DOHH2 (cell line): ENCODE measurements at regions not wholly inside any gene's neighbourhood (a gene's known extent, or its start where the extent isn't known, plus 50 kb on each side); places are given as distances from the start of the nearest gene placed in this dataset.

Experiments used
- EZH2phosphoT487 ChIP-seq: fragments of 200-600 bp; sonication (generic); IDR thresholded peaks from 2 replicates; pipeline ENCODE4 v1.6.1; 2017; ENCODE audit warnings: borderline replicate concordance, mild to moderate bottlenecking, antibody characterized with exemption, low read length, moderate library complexity, mixed read lengths
- TF ChIP-seq, protein P1 (sequence below): fragments of 200-600 bp; sonication (generic); IDR thresholded peaks from one replicate; pipeline ENCODE4 v1.5.1; 2014; ENCODE audit warnings: antibody characterized with exemption, mild to moderate bottlenecking, low read depth, low read length; ENCODE audit not compliant: poor library complexity, severe bottlenecking

DNA sequence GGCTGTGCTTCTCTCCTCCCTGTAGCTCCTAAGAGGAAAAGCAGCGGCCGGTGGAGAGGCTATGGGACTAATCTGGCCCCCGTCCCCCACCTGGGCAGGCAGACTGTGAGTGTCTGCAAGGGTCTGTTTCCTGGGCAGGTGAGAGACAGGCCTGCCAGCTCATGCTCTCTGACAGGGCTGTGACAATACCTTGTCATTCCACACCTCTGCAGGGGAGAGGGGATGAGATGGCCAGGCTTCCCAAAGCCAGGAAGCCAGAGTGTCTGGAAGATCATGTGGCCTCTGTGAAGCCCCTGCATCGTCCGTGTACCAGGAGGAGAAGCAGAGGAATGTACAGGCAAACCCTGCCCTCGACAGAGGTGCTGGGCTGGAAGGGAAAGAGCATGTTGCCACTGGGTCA, 142.5 kb upstream of the GATA6 start:
- TF ChIP-seq, protein P1, sequence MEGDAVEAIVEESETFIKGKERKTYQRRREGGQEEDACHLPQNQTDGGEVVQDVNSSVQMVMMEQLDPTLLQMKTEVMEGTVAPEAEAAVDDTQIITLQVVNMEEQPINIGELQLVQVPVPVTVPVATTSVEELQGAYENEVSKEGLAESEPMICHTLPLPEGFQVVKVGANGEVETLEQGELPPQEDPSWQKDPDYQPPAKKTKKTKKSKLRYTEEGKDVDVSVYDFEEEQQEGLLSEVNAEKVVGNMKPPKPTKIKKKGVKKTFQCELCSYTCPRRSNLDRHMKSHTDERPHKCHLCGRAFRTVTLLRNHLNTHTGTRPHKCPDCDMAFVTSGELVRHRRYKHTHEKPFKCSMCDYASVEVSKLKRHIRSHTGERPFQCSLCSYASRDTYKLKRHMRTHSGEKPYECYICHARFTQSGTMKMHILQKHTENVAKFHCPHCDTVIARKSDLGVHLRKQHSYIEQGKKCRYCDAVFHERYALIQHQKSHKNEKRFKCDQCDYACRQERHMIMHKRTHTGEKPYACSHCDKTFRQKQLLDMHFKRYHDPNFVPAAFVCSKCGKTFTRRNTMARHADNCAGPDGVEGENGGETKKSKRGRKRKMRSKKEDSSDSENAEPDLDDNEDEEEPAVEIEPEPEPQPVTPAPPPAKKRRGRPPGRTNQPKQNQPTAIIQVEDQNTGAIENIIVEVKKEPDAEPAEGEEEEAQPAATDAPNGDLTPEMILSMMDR = no peak
- no peak for TF ChIP-seq EZH2phosphoT487
